Endothelial cell of umbilical vein (primary cell): ENCODE measurements at regions not wholly inside any gene's neighbourhood (a gene's known extent, or its start where the extent isn't known, plus 50 kb on each side); places are given as distances from the start of the nearest gene placed in this dataset.

ENCODE experiments used
- CTCF ChIP-seq, 2 donors: IDR thresholded peaks; 1 replicate in 1 of 2; 2 replicates in 1 of 2; pipeline ENCODE4 v1.5.1; 2011; ENCODE audit warnings: low read length in 2 of 2, mild to moderate bottlenecking in 2 of 2, moderate library complexity in 2 of 2, control low read depth in 1 of 2, inconsistent platforms in 1 of 2, low read depth in 1 of 2; ENCODE audit not compliant: insufficient read depth in 1 of 2; ENCODE audit errors: extremely low read depth in 1 of 2
- EZH2 ChIP-seq: IDR thresholded peaks from 2 replicates; pipeline ENCODE4 v1.6.1; 2012; ENCODE audit warnings: borderline replicate concordance, low read depth, mild to moderate bottlenecking, moderate library complexity, low read length, inconsistent platforms; ENCODE audit not compliant: severe bottlenecking
- FOS ChIP-seq: IDR thresholded peaks from 2 replicates; pipeline ENCODE4 v1.6.1; 2011; ENCODE audit warnings: mild to moderate bottlenecking, low read length, moderate library complexity, borderline replicate concordance; ENCODE audit not compliant: insufficient read depth
- MAX ChIP-seq: IDR thresholded peaks from 2 replicates; pipeline ENCODE4 v1.6.1; 2011; ENCODE audit not compliant: insufficient read depth, insufficient read length
- MYC ChIP-seq: IDR thresholded peaks from one replicate; pipeline ENCODE4 v1.6.1; 2011; ENCODE audit warnings: mild to moderate bottlenecking, low read depth, low read length
- POLR2A ChIP-seq: IDR thresholded peaks from 2 replicates; pipeline ENCODE4 v1.6.1; 2012; ENCODE audit warnings: low read depth, mild to moderate bottlenecking, control low read depth, low read length
- POLR2AphosphoS5 ChIP-seq: IDR thresholded peaks from 2 replicates; pipeline ENCODE4 v1.6.1; 2012; ENCODE audit warnings: low read depth, mild to moderate bottlenecking, control low read depth, low read length, moderate library complexity; ENCODE audit not compliant: insufficient read depth

DNA sequence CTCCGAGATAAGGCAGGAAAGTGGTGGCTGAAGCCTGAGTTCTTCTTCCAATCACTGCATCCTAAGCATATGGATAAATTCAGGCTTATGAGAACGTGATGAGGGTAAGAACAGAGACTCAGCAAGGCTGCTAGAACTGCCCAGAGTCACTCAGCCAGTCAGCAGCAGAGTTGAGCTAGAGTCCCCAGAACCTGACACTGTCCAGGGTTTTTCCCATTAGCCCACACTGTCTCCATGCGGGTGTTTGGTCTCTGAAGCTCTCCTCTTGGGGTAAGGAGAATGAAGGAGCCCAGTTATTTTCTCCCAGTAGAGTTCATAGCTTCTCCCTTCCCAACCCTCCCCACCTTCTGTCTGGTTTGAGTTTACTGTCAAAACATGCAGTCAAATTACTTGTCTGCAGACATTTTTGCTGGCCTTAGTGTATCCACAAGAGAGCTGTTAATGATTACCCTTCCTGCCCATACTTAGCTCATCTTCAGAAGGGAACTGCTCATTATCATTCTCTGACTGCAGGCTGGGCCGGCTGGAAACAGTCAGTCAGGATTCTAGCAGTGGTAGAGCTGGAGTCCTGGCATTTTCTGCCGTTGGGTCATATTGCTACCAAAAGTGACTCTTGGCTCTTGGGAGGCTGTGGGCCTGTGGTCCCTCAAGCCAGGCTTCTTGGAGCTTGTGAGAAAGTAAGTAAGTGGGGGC lies 460.0 kb downstream of the HS3ST3B1 start:
- TF ChIP-seq CTCF (IDR thresholded peaks at IDR 0.05; ENCODE audit: extremely low read depth in 1 of 2, insufficient read depth in 1 of 2, low read depth in 1 of 2, low read length in 2 of 2) (no peak), POLR2AphosphoS5 (no peak), MAX (no peak), EZH2 (no peak), POLR2A (no peak), FOS (no peak), MYC (no peak)
